ENCODE measurements at regions not wholly inside any gene's neighbourhood (a gene's known extent, or its start where the extent isn't known, plus 50 kb on each side); places are given as distances from the start of the nearest gene placed in this dataset.

DNA sequence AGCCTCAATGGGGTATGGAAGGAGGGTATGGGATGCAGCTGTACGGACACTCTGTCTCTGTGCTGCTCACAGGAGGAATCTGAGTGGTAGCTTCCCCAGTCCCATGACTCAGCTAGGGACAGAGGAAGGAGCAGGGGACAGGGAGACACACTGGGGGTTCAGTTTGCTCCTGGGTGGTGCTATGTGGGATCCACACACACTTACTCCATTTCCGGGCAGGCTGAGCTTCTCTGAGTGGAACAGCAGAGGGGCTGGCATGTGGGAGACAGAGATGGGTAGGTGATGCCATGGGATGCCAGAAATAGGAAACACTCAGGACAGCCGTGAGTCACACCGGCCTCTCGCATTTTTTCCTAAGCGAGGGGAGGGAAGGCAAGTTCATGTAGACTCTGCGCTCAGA, 59.2 kb upstream of the KIRREL3 start:
- no peak for TF ChIP-seq POLR2AphosphoS5 (IDR thresholded peaks at IDR 0.05; ENCODE audit: low read depth, low read length)
- TF ChIP-seq POLR2A (IDR thresholded peaks at IDR 0.05; ENCODE audit: low read depth, low read length): no peak
- TF ChIP-seq TAF1 (IDR thresholded peaks at IDR 0.05; ENCODE audit: low read depth, low read length): no peak

Measured in GM12891 (cell line).